PC-9 (cell line): ENCODE measurements at regions not wholly inside any gene's neighbourhood (a gene's known extent, or its start where the extent isn't known, plus 50 kb on each side); places are given as distances from the start of the nearest gene placed in this dataset.
A peak's percentile ranks its signal among the peaks of the same experiment; 100 is the strongest.

Source experiments
- BruUV-seq: library from RNA; stranded (reverse); fragments of 400-500 nt; replicated peaks from 2 replicates; lab custom pipeline; 2021; lab: Mats Ljungman, UMichigan
- CTCF ChIA-PET: fragments of 300-600 bp; sonication (Branson Sonifier 250); formaldehyde crosslinking; loops from one replicate; lab custom pipeline; 2022; ENCODE audit warnings: antibody characterized with exemption; lab: Charles Lee
- POLR2A ChIA-PET: fragments of 300-600 bp; sonication (Branson Sonifier 250); formaldehyde crosslinking; loops from one replicate; lab custom pipeline; 2022; ENCODE audit warnings: antibody characterized with exemption; ENCODE audit not compliant: unreplicated experiment; lab: Charles Lee
- DNase-seq, 2 experiments: peaks; one replicate each; pipeline versions ENCODE4 v3.0.0 to v3.0.0-alpha.2; 2015 to 2022; ENCODE audit warnings: mixed read lengths in 1 of 2
- H2AFZ ChIP-seq: fragments of 200-600 bp; sonication (generic); 2 replicates; pipeline ENCODE4 v1.8.1; 2017; ENCODE audit warnings: antibody characterized with exemption
- H3F3A ChIP-seq: fragments of 200-600 bp; sonication (generic); 2 replicates; pipeline ENCODE4 v1.8.1; 2017; ENCODE audit warnings: antibody characterized with exemption, mild to moderate bottlenecking, low read depth; ENCODE audit not compliant: insufficient read depth
- H3K27ac ChIP-seq: fragments of 200-600 bp; sonication (generic); 2 replicates; pipeline ENCODE4 v1.6.1; 2016; ENCODE audit warnings: mixed run types
- H3K27me3 ChIP-seq: fragments of 200-600 bp; sonication (generic); 2 replicates; pipeline ENCODE4 v1.6.1; 2016; ENCODE audit warnings: low read depth, mixed run types; ENCODE audit not compliant: insufficient read depth
- H3K36me3 ChIP-seq: fragments of 200-600 bp; sonication (generic); 2 replicates; pipeline ENCODE4 v1.6.1; 2016; ENCODE audit warnings: low read depth, mixed run types
- H3K4me1 ChIP-seq: fragments of 200-600 bp; sonication (generic); replicated peaks from 2 replicates; pipeline ENCODE4 v1.6.1; 2016; ENCODE audit warnings: mixed run types; ENCODE audit not compliant: insufficient read depth
- H3K4me2 ChIP-seq: fragments of 200-600 bp; sonication (generic); 2 replicates; pipeline ENCODE4 v1.6.1; 2017; ENCODE audit warnings: mixed run types
- H3K4me3 ChIP-seq: fragments of 200-600 bp; sonication (generic); 2 replicates; pipeline ENCODE4 v1.6.1; 2016; ENCODE audit warnings: mixed run types
- H3K79me2 ChIP-seq: fragments of 200-600 bp; sonication (generic); 2 replicates; pipeline ENCODE4 v1.6.1; 2017; ENCODE audit warnings: low read depth, mixed run types
- H3K9me2 ChIP-seq: fragments of 200-600 bp; sonication (generic); 2 replicates; pipeline ENCODE4 v1.8.1; 2017; ENCODE audit warnings: mild to moderate bottlenecking; ENCODE audit not compliant: insufficient read depth
- H3K9me3 ChIP-seq: fragments of 200-600 bp; sonication (generic); 2 replicates; pipeline ENCODE4 v1.8.1; 2016; ENCODE audit warnings: low read depth; ENCODE audit not compliant: insufficient read depth
- H4K20me1 ChIP-seq: fragments of 200-600 bp; sonication (generic); 2 replicates; pipeline ENCODE4 v1.8.1; 2017; ENCODE audit not compliant: insufficient read depth
- CTCF ChIP-seq: fragments of 200-600 bp; sonication (generic); conservative IDR thresholded peaks from 2 replicates; pipeline ENCODE4 v1.6.1; 2017; ENCODE audit warnings: mixed run types, antibody characterized with exemption, mild to moderate bottlenecking, moderate library complexity
- EZH2 ChIP-seq: fragments of 200-600 bp; sonication (generic); IDR thresholded peaks from 2 replicates; pipeline ENCODE4 v1.8.0; 2017; ENCODE audit warnings: antibody characterized with exemption, low read depth
- intact Hi-C: fragments of 100-400 bp; cut with micrococcal nuclease; formaldehyde crosslinking; loops from one replicate; pipeline ENCODE4 v1.10.0; 2022; ENCODE audit not compliant: unreplicated experiment

- Histone ChIP-seq H3K9me3 (no peaks in the 10 kb centered on the region), H3K27ac (no peak overlapping the region), H3F3A (no peaks in the 10 kb centered on the region), H3K4me3 (no peak overlapping the region), H3K4me2 (no peak overlapping the region), H4K20me1 (no peaks in the 10 kb centered on the region), H3K4me1 (peaks cover 13% of the 10 kb centered on the region; the same call in 1 of the 2 replicates), H3K9me2 (no peaks in the 10 kb centered on the region), H2AFZ (no peak overlapping the region), H3K27me3 (no peaks in the 10 kb centered on the region), H3K79me2 (no peaks in the 10 kb centered on the region), H3K36me3 (no peaks in the 10 kb centered on the region)
- intact Hi-C loops = loop anchor here (1.0 to 5.0 kb wide), 2 partner anchors 31 to 37 kb away; no protein-coding TSS in a partner anchor
- ChIA-PET CTCF (interaction anchor here (0.6 kb wide), 1 partner anchor 519 kb away, joined by 3 read pairs; no protein-coding TSS in a partner anchor), POLR2A (no interaction called here)
- DNase-seq = peak; percentile 52 to 68
- no TSS peak for BruUV-seq
- no peak for TF ChIP-seq EZH2
- no peak for TF ChIP-seq CTCF
Measured at GRCh38 chr12:17108877-17109541, 503.0 kb upstream of the LMO3 start.

GRCh38 chr12:17104801-17105200 is 498.8 kb upstream of the LMO3 start:
- Histone ChIP-seq H3K36me3 (no peaks in the 10 kb centered on the region), H3K4me3 (no peak overlapping the region), H3F3A (no peaks in the 10 kb centered on the region), H3K79me2 (no peaks in the 10 kb centered on the region), H3K4me1 (peaks cover 13% of the 10 kb centered on the region; the same call in 1 of the 2 replicates), H3K4me2 (no peak overlapping the region), H3K27ac (no peak overlapping the region), H3K9me3 (no peaks in the 10 kb centered on the region), H3K9me2 (no peaks in the 10 kb centered on the region), H4K20me1 (no peaks in the 10 kb centered on the region), H3K27me3 (no peaks in the 10 kb centered on the region), H2AFZ (no peak overlapping the region)
- DNase-seq = no peak
- ChIA-PET CTCF (no interaction called here), POLR2A (no interaction called here)
- no TSS peak for BruUV-seq
- intact Hi-C loops = loop anchor here (5.0 kb wide), 1 partner anchor 32 kb away; no protein-coding TSS in a partner anchor
- TF ChIP-seq EZH2 = no peak
- no peak for TF ChIP-seq CTCF

- Histone ChIP-seq H3K4me3 (no peak overlapping the region), H3K27ac (no peak overlapping the region), H3K4me2 (no peak overlapping the region), H2AFZ (no peak overlapping the region), H4K20me1 (no peaks in the 10 kb centered on the region), H3K79me2 (no peaks in the 10 kb centered on the region), H3K9me2 (no peaks in the 10 kb centered on the region), H3K36me3 (no peaks in the 10 kb centered on the region), H3F3A (no peaks in the 10 kb centered on the region), H3K4me1 (no peaks in the 10 kb centered on the region), H3K27me3 (no peaks in the 10 kb centered on the region), H3K9me3 (no peaks in the 10 kb centered on the region)
- ChIA-PET CTCF (no interaction called here), POLR2A (no interaction called here)
- no TSS peak for BruUV-seq
- DNase-seq = no peak
- TF ChIP-seq EZH2 = no peak
- TF ChIP-seq CTCF = no peak
- intact Hi-C loops = no loop called here
Measured at GRCh38 chr12:17097674-17098073, 491.7 kb upstream of the LMO3 start.
